NCI-H2081 treated with DMSO at 0.1 percent for 48 hours (cell line): ENCODE measurements at regions not wholly inside any gene's neighbourhood (a gene's known extent, or its start where the extent isn't known, plus 50 kb on each side); places are given as distances from the start of the nearest gene placed in this dataset.
"Not testable (repeated sequence)": the region's sequence is repeated elsewhere in the genome, so short reads cannot be mapped to it uniquely, and the experiment has no call there.

ENCODE experiments used
- DNase-seq: peaks from one replicate; lab custom pipeline; 2025; lab: John Stamatoyannopoulos, UW

- DNase-seq: no peak
Measured at GRCh38 chr11:35046681-35047080, 92.3 kb upstream of the CD44 start.

GRCh38 chr11:35047179-35047578 lies 91.8 kb upstream of the CD44 start:
- no peak for DNase-seq

- no peak for DNase-seq
Measured at GRCh38 chr11:35047769-35048168, 91.2 kb upstream of the CD44 start.

- not testable (repeated sequence) for DNase-seq
Measured at GRCh38 chr11:35048346-35048745, 90.6 kb upstream of the CD44 start.

GRCh38 chr11:35049859-35050531 lies 89.0 kb upstream of the CD44 start:
- DNase-seq: no peak

GRCh38 chr11:35050541-35050995 lies 88.4 kb upstream of the CD44 start:
- DNase-seq: no peak

GRCh38 chr11:35056391-35057093 lies 82.4 kb upstream of the CD44 start:
- DNase-seq: no peak

GRCh38 chr11:35057926-35058668 lies 80.9 kb upstream of the CD44 start:
- no peak for DNase-seq

GRCh38 chr11:35058669-35059434 lies 80.1 kb upstream of the CD44 start:
- DNase-seq: no peak

- DNase-seq: peak; percentile 73
Measured at GRCh38 chr11:35061516-35062440, 77.2 kb upstream of the CD44 start.

GRCh38 chr11:35063488-35063931 lies 75.5 kb upstream of the CD44 start:
- DNase-seq: no peak

- DNase-seq: no peak
Measured at GRCh38 chr11:35064114-35064800, 74.7 kb upstream of the CD44 start.

- no peak for DNase-seq
Measured at GRCh38 chr11:35065566-35065965, 73.4 kb upstream of the CD44 start.

- no peak for DNase-seq
Measured at GRCh38 chr11:35066030-35066429, 72.9 kb upstream of the CD44 start.

- DNase-seq: no peak
Measured at GRCh38 chr11:35066783-35067423, 72.1 kb upstream of the CD44 start.

- no peak for DNase-seq
Measured at GRCh38 chr11:35071722-35072121, 67.2 kb upstream of the CD44 start.

GRCh38 chr11:35073691-35074419 lies 65.1 kb upstream of the CD44 start:
- no peak for DNase-seq

GRCh38 chr11:35076201-35077100 lies 62.5 kb upstream of the CD44 start:
- DNase-seq: no peak
